Hepatocyte (in vitro differentiated cells): ENCODE measurements at regions not wholly inside any gene's neighbourhood (a gene's known extent, or its start where the extent isn't known, plus 50 kb on each side); places are given as distances from the start of the nearest gene placed in this dataset.

ENCODE experiments used
- EZH2 ChIP-seq: fragments of 200-600 bp; sonication (generic); IDR thresholded peaks from 2 replicates; pipeline ENCODE4 v1.6.1; 2016; ENCODE audit warnings: antibody characterized with exemption, mild to moderate bottlenecking, borderline replicate concordance
- TF ChIP-seq, protein P1 (sequence below): fragments of 200-600 bp; sonication (generic); IDR thresholded peaks from 2 replicates; pipeline ENCODE4 v1.5.1; 2016; ENCODE audit warnings: antibody characterized with exemption, mild to moderate bottlenecking; ENCODE audit not compliant: poor library complexity

DNA sequence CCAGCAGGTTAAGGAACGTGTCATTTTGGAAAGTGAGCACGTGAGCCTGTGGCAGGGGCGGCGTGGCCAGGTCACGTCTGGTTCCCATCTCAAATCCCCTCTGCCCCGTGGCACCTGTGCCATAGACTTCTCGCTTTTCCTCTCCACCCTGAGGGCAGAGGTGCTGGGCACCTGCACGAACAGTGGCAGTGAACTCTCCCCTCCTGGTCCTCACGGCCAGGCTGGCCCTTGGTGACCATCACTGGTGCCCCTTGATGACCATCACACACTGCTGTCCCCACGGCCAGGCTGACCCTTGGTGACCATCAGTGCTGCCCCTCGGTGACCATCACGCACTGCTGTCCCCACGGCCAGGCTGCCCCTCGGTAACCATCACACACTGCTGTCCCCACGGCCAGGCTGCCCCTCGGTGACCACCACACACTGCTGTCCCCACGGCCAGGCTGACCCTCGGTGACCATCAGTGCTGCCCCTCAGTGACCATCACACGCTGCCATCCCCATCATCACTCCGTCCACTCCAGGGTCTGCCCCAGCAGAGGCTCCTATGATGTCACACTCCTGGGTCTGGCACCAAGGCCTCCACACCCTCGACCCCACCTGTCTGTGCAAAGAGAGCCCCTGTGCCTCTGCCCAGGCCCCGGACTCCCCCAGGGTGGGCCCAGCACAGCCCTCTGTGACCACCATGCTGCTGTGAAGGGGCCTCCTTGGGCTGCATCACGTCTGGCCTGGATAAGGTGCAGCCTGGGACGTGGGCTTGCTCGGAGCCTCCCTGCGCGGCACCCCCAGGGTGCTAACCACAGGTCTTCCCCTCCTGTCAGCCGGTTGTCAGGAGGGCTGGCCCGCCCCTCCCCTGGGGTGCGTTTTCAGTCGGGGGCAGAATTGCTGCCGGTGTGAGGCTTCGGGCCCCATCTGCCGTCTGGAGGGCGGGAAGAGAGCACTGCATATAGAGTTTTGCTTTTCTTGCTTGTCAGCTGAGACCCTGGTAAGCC is 738.6 kb downstream of the BRD1 start:
- TF ChIP-seq, protein P1, sequence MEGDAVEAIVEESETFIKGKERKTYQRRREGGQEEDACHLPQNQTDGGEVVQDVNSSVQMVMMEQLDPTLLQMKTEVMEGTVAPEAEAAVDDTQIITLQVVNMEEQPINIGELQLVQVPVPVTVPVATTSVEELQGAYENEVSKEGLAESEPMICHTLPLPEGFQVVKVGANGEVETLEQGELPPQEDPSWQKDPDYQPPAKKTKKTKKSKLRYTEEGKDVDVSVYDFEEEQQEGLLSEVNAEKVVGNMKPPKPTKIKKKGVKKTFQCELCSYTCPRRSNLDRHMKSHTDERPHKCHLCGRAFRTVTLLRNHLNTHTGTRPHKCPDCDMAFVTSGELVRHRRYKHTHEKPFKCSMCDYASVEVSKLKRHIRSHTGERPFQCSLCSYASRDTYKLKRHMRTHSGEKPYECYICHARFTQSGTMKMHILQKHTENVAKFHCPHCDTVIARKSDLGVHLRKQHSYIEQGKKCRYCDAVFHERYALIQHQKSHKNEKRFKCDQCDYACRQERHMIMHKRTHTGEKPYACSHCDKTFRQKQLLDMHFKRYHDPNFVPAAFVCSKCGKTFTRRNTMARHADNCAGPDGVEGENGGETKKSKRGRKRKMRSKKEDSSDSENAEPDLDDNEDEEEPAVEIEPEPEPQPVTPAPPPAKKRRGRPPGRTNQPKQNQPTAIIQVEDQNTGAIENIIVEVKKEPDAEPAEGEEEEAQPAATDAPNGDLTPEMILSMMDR, result no peak
- TF ChIP-seq EZH2, result no peak
